ENCODE measurements at regions not wholly inside any gene's neighbourhood (a gene's known extent, or its start where the extent isn't known, plus 50 kb on each side); places are given as distances from the start of the nearest gene placed in this dataset.

- Histone ChIP-seq H3K9me3 (no peaks in the 10 kb centered on the region), H3K27me3 (no peaks in the 10 kb centered on the region), H3K4me1 (no peaks in the 10 kb centered on the region), H3K36me3 (no peaks in the 10 kb centered on the region), H3K4me3 (no peak overlapping the region), H3K27ac (no peak overlapping the region)
- TF ChIP-seq POLR2A (IDR thresholded peaks at IDR 0.05) (no peak), CTCF (IDR thresholded peaks at IDR 0.05) (no peak), POLR2AphosphoS5 (IDR thresholded peaks at IDR 0.05) (no peak)
- intact Hi-C loops (cut with DNase I; ENCODE audit: low total_unique reads) = no loop called here
- no peak for DNase-seq (ENCODE audit: low spot score in 2 of 2)
These were observed 434.5 kb upstream of the NAALADL2 start for GRCh38 chr3:174424656-174425055.

GRCh38 chr3:174425422-174425821 lies 433.7 kb upstream of the NAALADL2 start:
- Histone ChIP-seq H3K27me3 (no peaks in the 10 kb centered on the region), H3K36me3 (no peaks in the 10 kb centered on the region), H3K4me3 (no peak overlapping the region), H3K4me1 (no peaks in the 10 kb centered on the region), H3K27ac (no peak overlapping the region), H3K9me3 (no peaks in the 10 kb centered on the region)
- intact Hi-C loops (cut with DNase I; ENCODE audit: low total_unique reads) = no loop called here
- DNase-seq (ENCODE audit: low spot score in 2 of 2) = no peak
- TF ChIP-seq CTCF (IDR thresholded peaks at IDR 0.05) (no peak), POLR2A (IDR thresholded peaks at IDR 0.05) (no peak), POLR2AphosphoS5 (IDR thresholded peaks at IDR 0.05) (no peak)

GRCh38 chr3:174430986-174431385 lies 428.1 kb upstream of the NAALADL2 start:
- H3K27me3 ChIP-seq = no peaks in the 10 kb centered on the region
- no peak overlapping the region for H3K4me3 ChIP-seq
- no peak for DNase-seq (ENCODE audit: low spot score in 2 of 2)
- intact Hi-C loops (cut with DNase I; ENCODE audit: low total_unique reads) = no loop called here
- H3K9me3 ChIP-seq = no peaks in the 10 kb centered on the region
- H3K36me3 ChIP-seq = no peaks in the 10 kb centered on the region
- TF ChIP-seq CTCF (IDR thresholded peaks at IDR 0.05) (no peak), POLR2A (IDR thresholded peaks at IDR 0.05) (no peak), POLR2AphosphoS5 (IDR thresholded peaks at IDR 0.05) (no peak)
- H3K27ac ChIP-seq = no peak overlapping the region
- H3K4me1 ChIP-seq = no peaks in the 10 kb centered on the region

- intact Hi-C loops (cut with DNase I; ENCODE audit: low total_unique reads) = no loop called here
These were observed 427.4 kb upstream of the NAALADL2 start for GRCh38 chr3:174431717-174432116.

GRCh38 chr3:174436367-174436766 lies 422.8 kb upstream of the NAALADL2 start:
- Histone ChIP-seq H3K27ac (no peak overlapping the region), H3K36me3 (no peaks in the 10 kb centered on the region), H3K9me3 (no peaks in the 10 kb centered on the region), H3K4me1 (no peaks in the 10 kb centered on the region), H3K4me3 (no peak overlapping the region), H3K27me3 (no peaks in the 10 kb centered on the region)
- no peak for DNase-seq (ENCODE audit: low spot score in 2 of 2)
- TF ChIP-seq POLR2A (IDR thresholded peaks at IDR 0.05) = no peak
- no peak for TF ChIP-seq POLR2AphosphoS5 (IDR thresholded peaks at IDR 0.05)
- no peak for TF ChIP-seq CTCF (IDR thresholded peaks at IDR 0.05)
- intact Hi-C loops (cut with DNase I; ENCODE audit: low total_unique reads) = no loop called here

More at GRCh38 chr3:174431717-174432116, 427.4 kb upstream of the NAALADL2 start:
- Histone ChIP-seq H3K36me3 (no peaks in the 10 kb centered on the region), H3K9me3 (no peaks in the 10 kb centered on the region), H3K27me3 (no peaks in the 10 kb centered on the region), H3K4me1 (no peaks in the 10 kb centered on the region), H3K4me3 (no peak overlapping the region), H3K27ac (no peak overlapping the region)
- no peak for DNase-seq (ENCODE audit: low spot score in 2 of 2)
- no peak for TF ChIP-seq POLR2AphosphoS5 (IDR thresholded peaks at IDR 0.05)
- no peak for TF ChIP-seq CTCF (IDR thresholded peaks at IDR 0.05)
- TF ChIP-seq POLR2A (IDR thresholded peaks at IDR 0.05) = no peak
